Activated T-helper 17 cell treated with anti-CD3 and anti-CD28 coated beads, Interleukin-2, amount 50 U/mL, for 72 hours (primary cell): ENCODE measurements at regions not wholly inside any gene's neighbourhood (a gene's known extent, or its start where the extent isn't known, plus 50 kb on each side); places are given as distances from the start of the nearest gene placed in this dataset.

Experiments
- ATAC-seq: fragments of 150-1000 bp; cut with Tn5 transposase; replicated peaks from 2 replicates; pipeline ENCODE4 v1.10.0; 2021; ENCODE audit warnings: mild to moderate bottlenecking, moderate library complexity
- H3K27ac Mint-ChIP-seq: one replicate; pipeline ENCODE4 v1.8.0; 2022; ENCODE audit warnings: mixed read lengths
- H3K27me3 Mint-ChIP-seq: one replicate; pipeline ENCODE4 v1.8.0; 2022; ENCODE audit warnings: mixed read lengths
- H3K36me3 Mint-ChIP-seq: one replicate; pipeline ENCODE4 v1.8.0; 2022; ENCODE audit warnings: low read depth, mild to moderate bottlenecking, mixed read lengths
- H3K4me1 Mint-ChIP-seq: one replicate; pipeline ENCODE4 v1.8.0; 2022; ENCODE audit warnings: mixed read lengths
- H3K4me3 Mint-ChIP-seq: one replicate; pipeline ENCODE4 v1.8.0; 2022; ENCODE audit warnings: mild to moderate bottlenecking, mixed read lengths
- H3K9me3 Mint-ChIP-seq: one replicate; pipeline ENCODE4 v1.8.0; 2022; ENCODE audit warnings: mixed read lengths

- no peaks in the 10 kb centered on the region for H3K4me1 Mint-ChIP-seq
- H3K27ac Mint-ChIP-seq = no peak overlapping the region
- H3K9me3 Mint-ChIP-seq = peaks cover 8% of the 10 kb centered on the region
- ATAC-seq = no peak
- no peaks in the 10 kb centered on the region for H3K27me3 Mint-ChIP-seq
- no peaks in the 10 kb centered on the region for H3K36me3 Mint-ChIP-seq
- no peak overlapping the region for H3K4me3 Mint-ChIP-seq
Measured at GRCh38 chr1:80212948-80213347, 1206.4 kb upstream of the ADGRL4 start.

GRCh38 chr1:80211691-80212380, 1205.3 kb upstream of the ADGRL4 start:
- Mint-ChIP-seq H3K36me3 (no peaks in the 10 kb centered on the region), H3K4me1 (no peaks in the 10 kb centered on the region), H3K4me3 (no peak overlapping the region), H3K27ac (no peak overlapping the region), H3K9me3 (peaks cover 8% of the 10 kb centered on the region), H3K27me3 (no peaks in the 10 kb centered on the region)
- no peak for ATAC-seq

GRCh38 chr1:80202118-80202517, 1195.6 kb upstream of the ADGRL4 start:
- Mint-ChIP-seq H3K36me3 (no peaks in the 10 kb centered on the region), H3K27me3 (no peaks in the 10 kb centered on the region), H3K4me3 (no peak overlapping the region), H3K9me3 (peaks cover 6% of the 10 kb centered on the region), H3K4me1 (no peaks in the 10 kb centered on the region), H3K27ac (no peak overlapping the region)
- ATAC-seq = no peak

GRCh38 chr1:80194221-80194620, 1187.7 kb upstream of the ADGRL4 start:
- H3K4me3 Mint-ChIP-seq = no peak overlapping the region

GRCh38 chr1:80181418-80181817, 1174.9 kb upstream of the ADGRL4 start:
- H3K27ac Mint-ChIP-seq = no peak overlapping the region
- H3K4me3 Mint-ChIP-seq = no peak overlapping the region
- H3K4me1 Mint-ChIP-seq = no peaks in the 10 kb centered on the region
- ATAC-seq = no peak
- H3K27me3 Mint-ChIP-seq = no peaks in the 10 kb centered on the region
- H3K36me3 Mint-ChIP-seq = no peaks in the 10 kb centered on the region
- H3K9me3 Mint-ChIP-seq = peaks cover 5% of the 10 kb centered on the region

More at GRCh38 chr1:80194221-80194620, 1187.7 kb upstream of the ADGRL4 start:
- no peak for ATAC-seq
- peaks cover 7% of the 10 kb centered on the region for H3K9me3 Mint-ChIP-seq
- no peaks in the 10 kb centered on the region for H3K36me3 Mint-ChIP-seq
- H3K4me1 Mint-ChIP-seq = no peaks in the 10 kb centered on the region
- no peaks in the 10 kb centered on the region for H3K27me3 Mint-ChIP-seq
- no peak overlapping the region for H3K27ac Mint-ChIP-seq

- H3K27me3 Mint-ChIP-seq = no peaks in the 10 kb centered on the region
- H3K27ac Mint-ChIP-seq = no peak overlapping the region
- ATAC-seq = no peak
- H3K4me1 Mint-ChIP-seq = no peaks in the 10 kb centered on the region
- no peak overlapping the region for H3K4me3 Mint-ChIP-seq
- H3K9me3 Mint-ChIP-seq = peaks cover 11% of the 10 kb centered on the region
- no peaks in the 10 kb centered on the region for H3K36me3 Mint-ChIP-seq
Measured at GRCh38 chr1:80171631-80172030, 1165.1 kb upstream of the ADGRL4 start.

- H3K27ac Mint-ChIP-seq = no peak overlapping the region
- H3K4me1 Mint-ChIP-seq = no peaks in the 10 kb centered on the region
- ATAC-seq = no peak
- H3K27me3 Mint-ChIP-seq = no peaks in the 10 kb centered on the region
- H3K4me3 Mint-ChIP-seq = no peak overlapping the region
- H3K36me3 Mint-ChIP-seq = no peaks in the 10 kb centered on the region
- H3K9me3 Mint-ChIP-seq = peaks cover 9% of the 10 kb centered on the region
Measured at GRCh38 chr1:80170811-80171485, 1164.4 kb upstream of the ADGRL4 start.

- Mint-ChIP-seq H3K27ac (no peak overlapping the region), H3K9me3 (peaks cover 4% of the 10 kb centered on the region), H3K36me3 (no peaks in the 10 kb centered on the region), H3K27me3 (no peaks in the 10 kb centered on the region), H3K4me3 (no peak overlapping the region), H3K4me1 (no peaks in the 10 kb centered on the region)
- ATAC-seq = no peak
Measured at GRCh38 chr1:80164150-80164549, 1157.6 kb upstream of the ADGRL4 start.

GRCh38 chr1:80163686-80164085, 1157.2 kb upstream of the ADGRL4 start:
- ATAC-seq = no peak
- no peak overlapping the region for H3K4me3 Mint-ChIP-seq
- no peaks in the 10 kb centered on the region for H3K36me3 Mint-ChIP-seq
- no peaks in the 10 kb centered on the region for H3K27me3 Mint-ChIP-seq
- H3K4me1 Mint-ChIP-seq = no peaks in the 10 kb centered on the region
- peaks cover 4% of the 10 kb centered on the region for H3K9me3 Mint-ChIP-seq
- no peak overlapping the region for H3K27ac Mint-ChIP-seq

GRCh38 chr1:80158771-80159170, 1152.2 kb upstream of the ADGRL4 start:
- Mint-ChIP-seq H3K36me3 (no peaks in the 10 kb centered on the region), H3K27ac (no peak overlapping the region), H3K4me1 (no peaks in the 10 kb centered on the region), H3K27me3 (no peaks in the 10 kb centered on the region), H3K9me3 (peaks cover 4% of the 10 kb centered on the region), H3K4me3 (no peak overlapping the region)
- ATAC-seq = no peak

- Mint-ChIP-seq H3K27me3 (no peaks in the 10 kb centered on the region), H3K27ac (no peak overlapping the region), H3K4me1 (no peaks in the 10 kb centered on the region), H3K36me3 (no peaks in the 10 kb centered on the region), H3K4me3 (no peak overlapping the region), H3K9me3 (peaks cover 4% of the 10 kb centered on the region)
- ATAC-seq = no peak
Measured at GRCh38 chr1:80158266-80158665, 1151.7 kb upstream of the ADGRL4 start.

GRCh38 chr1:80155371-80155770, 1148.8 kb upstream of the ADGRL4 start:
- Mint-ChIP-seq H3K27me3 (no peaks in the 10 kb centered on the region), H3K27ac (no peak overlapping the region), H3K4me1 (no peaks in the 10 kb centered on the region), H3K4me3 (no peak overlapping the region), H3K9me3 (peaks cover 8% of the 10 kb centered on the region), H3K36me3 (no peaks in the 10 kb centered on the region)
- ATAC-seq = no peak

GRCh38 chr1:80154176-80154575, 1147.6 kb upstream of the ADGRL4 start:
- peaks cover 4% of the 10 kb centered on the region for H3K9me3 Mint-ChIP-seq
- H3K4me3 Mint-ChIP-seq = no peak overlapping the region
- no peaks in the 10 kb centered on the region for H3K4me1 Mint-ChIP-seq
- H3K27ac Mint-ChIP-seq = no peak overlapping the region
- no peak for ATAC-seq
- H3K36me3 Mint-ChIP-seq = no peaks in the 10 kb centered on the region
- no peaks in the 10 kb centered on the region for H3K27me3 Mint-ChIP-seq

GRCh38 chr1:80153762-80154161, 1147.2 kb upstream of the ADGRL4 start:
- no peaks in the 10 kb centered on the region for H3K27me3 Mint-ChIP-seq
- ATAC-seq = no peak
- H3K36me3 Mint-ChIP-seq = no peaks in the 10 kb centered on the region
- no peak overlapping the region for H3K27ac Mint-ChIP-seq
- no peak overlapping the region for H3K4me3 Mint-ChIP-seq
- no peaks in the 10 kb centered on the region for H3K4me1 Mint-ChIP-seq
- H3K9me3 Mint-ChIP-seq = peaks cover 4% of the 10 kb centered on the region

- Mint-ChIP-seq H3K36me3 (no peaks in the 10 kb centered on the region), H3K4me3 (no peak overlapping the region), H3K27ac (no peak overlapping the region), H3K9me3 (peaks cover 16% of the 10 kb centered on the region), H3K27me3 (no peaks in the 10 kb centered on the region), H3K4me1 (no peaks in the 10 kb centered on the region)
- ATAC-seq = no peak
Measured at GRCh38 chr1:80143361-80143760, 1136.8 kb upstream of the ADGRL4 start.
